ENCODE measurements at regions not wholly inside any gene's neighbourhood (a gene's known extent, or its start where the extent isn't known, plus 50 kb on each side); places are given as distances from the start of the nearest gene placed in this dataset.

GRCh38 chr5:67674159-67674655, 477.6 kb upstream of the CD180 start:
- no peaks in the 10 kb centered on the region for H3K36me3 ChIP-seq (replicated peaks in 1 of 2; ENCODE audit: control extremely low read depth in 1 of 2, control insufficient read depth in 1 of 2, extremely low read depth in 1 of 2, insufficient read depth in 2 of 2, low read length in 1 of 2)
- no peaks in the 10 kb centered on the region for H3K4me1 ChIP-seq (ENCODE audit: control insufficient read depth in 2 of 2, insufficient read depth in 2 of 2, low read length in 2 of 2)
- no peaks in the 10 kb centered on the region for H3K27me3 ChIP-seq (replicated peaks in 1 of 4; ENCODE audit: control extremely low read depth in 1 of 4, control insufficient read depth in 3 of 4, insufficient read depth in 4 of 4, low read length in 3 of 4)
- ATAC-seq (ENCODE audit: low read depth) (no peak), DNase-seq (no peak)
- no peak overlapping the region for H3K9ac ChIP-seq (ENCODE audit: low read length)
- no peaks in the 10 kb centered on the region for H3K9me3 Mint-ChIP-seq (ENCODE audit: insufficient read depth)
- H3K4me1 Mint-ChIP-seq = no peaks in the 10 kb centered on the region
- CTCF ChIA-PET = no interaction called here
- POLR2A ChIA-PET = no interaction called here
- no peak overlapping the region for H3K4me2 ChIP-seq (replicated peaks; ENCODE audit: low read depth, low read length, poor library complexity, severe bottlenecking)
- peaks cover 0 to 3% (median 0%) of the 10 kb centered on the region in 3 donors for H3K9me3 ChIP-seq (ENCODE audit: control extremely low read depth in 1 of 3, control insufficient read depth in 2 of 3, insufficient read depth in 1 of 3, low read length in 2 of 3)
- TF ChIP-seq EZH2 (IDR thresholded peaks at IDR 0.05; ENCODE audit: borderline replicate concordance, insufficient read depth, low read depth, low read length, poor library complexity, severe bottlenecking) = no peak
- TF ChIP-seq, protein P1, sequence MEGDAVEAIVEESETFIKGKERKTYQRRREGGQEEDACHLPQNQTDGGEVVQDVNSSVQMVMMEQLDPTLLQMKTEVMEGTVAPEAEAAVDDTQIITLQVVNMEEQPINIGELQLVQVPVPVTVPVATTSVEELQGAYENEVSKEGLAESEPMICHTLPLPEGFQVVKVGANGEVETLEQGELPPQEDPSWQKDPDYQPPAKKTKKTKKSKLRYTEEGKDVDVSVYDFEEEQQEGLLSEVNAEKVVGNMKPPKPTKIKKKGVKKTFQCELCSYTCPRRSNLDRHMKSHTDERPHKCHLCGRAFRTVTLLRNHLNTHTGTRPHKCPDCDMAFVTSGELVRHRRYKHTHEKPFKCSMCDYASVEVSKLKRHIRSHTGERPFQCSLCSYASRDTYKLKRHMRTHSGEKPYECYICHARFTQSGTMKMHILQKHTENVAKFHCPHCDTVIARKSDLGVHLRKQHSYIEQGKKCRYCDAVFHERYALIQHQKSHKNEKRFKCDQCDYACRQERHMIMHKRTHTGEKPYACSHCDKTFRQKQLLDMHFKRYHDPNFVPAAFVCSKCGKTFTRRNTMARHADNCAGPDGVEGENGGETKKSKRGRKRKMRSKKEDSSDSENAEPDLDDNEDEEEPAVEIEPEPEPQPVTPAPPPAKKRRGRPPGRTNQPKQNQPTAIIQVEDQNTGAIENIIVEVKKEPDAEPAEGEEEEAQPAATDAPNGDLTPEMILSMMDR (IDR thresholded peaks at IDR 0.05) = no peak
- H4K20me1 ChIP-seq (ENCODE audit: control insufficient read depth, insufficient read depth, low read length, poor library complexity, severe bottlenecking) = no peaks in the 10 kb centered on the region
- peaks cover 3% of the 10 kb centered on the region for H3K27me3 Mint-ChIP-seq
- no peak overlapping the region for H2AFZ ChIP-seq (ENCODE audit: insufficient read depth, low read depth, low read length, poor library complexity, severe bottlenecking)
- H3K4me3 ChIP-seq (ENCODE audit: control extremely low read depth in 1 of 5, extremely low read depth in 1 of 5, insufficient read depth in 1 of 5, low read depth in 2 of 5, low read length in 4 of 5) = no peak overlapping the region
- H3K4me3 Mint-ChIP-seq = no peak overlapping the region
- H3K79me2 ChIP-seq (ENCODE audit: control insufficient read depth, insufficient read depth, low read length) = no peaks in the 10 kb centered on the region
- no peak overlapping the region for H3K27ac ChIP-seq (ENCODE audit: low read length in 2 of 2)
- intact Hi-C loops (cut with micrococcal nuclease) = no loop called here
- no peak overlapping the region for H3K27ac Mint-ChIP-seq

- no peaks in the 10 kb centered on the region for H4K20me1 ChIP-seq (ENCODE audit: control insufficient read depth, insufficient read depth, low read length, poor library complexity, severe bottlenecking)
- H3K4me1 Mint-ChIP-seq = no peaks in the 10 kb centered on the region
- peaks cover 3% of the 10 kb centered on the region for H3K27me3 Mint-ChIP-seq
- DNase-seq = no peak
- H3K4me2 ChIP-seq (replicated peaks; ENCODE audit: low read depth, low read length, poor library complexity, severe bottlenecking) = no peak overlapping the region
- intact Hi-C loops (cut with micrococcal nuclease) = no loop called here
- H3K9me3 ChIP-seq (ENCODE audit: control extremely low read depth in 1 of 3, control insufficient read depth in 2 of 3, insufficient read depth in 1 of 3, low read length in 2 of 3) = peaks cover 0 to 7% (median 0%) of the 10 kb centered on the region in 3 donors
- no peaks in the 10 kb centered on the region for H3K9me3 Mint-ChIP-seq (ENCODE audit: insufficient read depth)
- CTCF ChIA-PET = no interaction called here
- TF ChIP-seq EZH2 (IDR thresholded peaks at IDR 0.05; ENCODE audit: borderline replicate concordance, insufficient read depth, low read depth, low read length, poor library complexity, severe bottlenecking) = no peak
- TF ChIP-seq, protein P1 (IDR thresholded peaks at IDR 0.05) = no peak
- no peak overlapping the region for H3K27ac ChIP-seq (ENCODE audit: low read length in 2 of 2)
- no peak overlapping the region for H3K4me3 Mint-ChIP-seq
- H3K4me1 ChIP-seq (ENCODE audit: control insufficient read depth in 2 of 2, insufficient read depth in 2 of 2, low read length in 2 of 2) = no peaks in the 10 kb centered on the region
- H3K27me3 ChIP-seq (replicated peaks in 1 of 4; ENCODE audit: control extremely low read depth in 1 of 4, control insufficient read depth in 3 of 4, insufficient read depth in 4 of 4, low read length in 3 of 4) = no peaks in the 10 kb centered on the region
- POLR2A ChIA-PET = no interaction called here
- no peak overlapping the region for H2AFZ ChIP-seq (ENCODE audit: insufficient read depth, low read depth, low read length, poor library complexity, severe bottlenecking)
- no peaks in the 10 kb centered on the region for H3K79me2 ChIP-seq (ENCODE audit: control insufficient read depth, insufficient read depth, low read length)
- no peak overlapping the region for H3K9ac ChIP-seq (ENCODE audit: low read length)
- ATAC-seq (ENCODE audit: low read depth) = no peak
- no peak overlapping the region for H3K4me3 ChIP-seq (ENCODE audit: control extremely low read depth in 1 of 5, extremely low read depth in 1 of 5, insufficient read depth in 1 of 5, low read depth in 2 of 5, low read length in 4 of 5)
- H3K36me3 ChIP-seq (replicated peaks in 1 of 2; ENCODE audit: control extremely low read depth in 1 of 2, control insufficient read depth in 1 of 2, extremely low read depth in 1 of 2, insufficient read depth in 2 of 2, low read length in 1 of 2) = no peaks in the 10 kb centered on the region
- no peak overlapping the region for H3K27ac Mint-ChIP-seq
These were observed 477.0 kb upstream of the CD180 start for GRCh38 chr5:67673618-67674017.

Data from B cell (primary cell).